HEK293T (cell line): ENCODE measurements at regions not wholly inside any gene's neighbourhood (a gene's known extent, or its start where the extent isn't known, plus 50 kb on each side); places are given as distances from the start of the nearest gene placed in this dataset.

Experiments
- CTCF ChIA-PET: fragments of 350-600 bp; formaldehyde crosslinking; extraction: SDS; loops from one replicate; lab custom pipeline; 2021; ENCODE audit warnings: antibody characterized with exemption, inconsistent platforms; lab: Yijun Ruan, JAX
- POLR2A ChIA-PET: fragments of 350-600 bp; formaldehyde crosslinking; extraction: SDS; loops from one replicate; lab custom pipeline; 2020; ENCODE audit warnings: antibody characterized with exemption, inconsistent platforms; lab: Yijun Ruan, JAX
- DNase-seq: peaks from one replicate; pipeline ENCODE4 v3.0.0; 2012; ENCODE audit warnings: mixed read lengths; ENCODE audit errors: extremely low spot score
- ARNT ChIP-seq: fragments of 450-650 bp; IDR thresholded peaks from 2 replicates; pipeline ENCODE4 v1.6.1; 2017; ENCODE audit warnings: mild to moderate bottlenecking
- BHLHE40 ChIP-seq: fragments of 450-650 bp; IDR thresholded peaks from 2 replicates; pipeline ENCODE4 v1.6.1; 2016; ENCODE audit warnings: mild to moderate bottlenecking, moderate library complexity, borderline replicate concordance
- CTBP1 ChIP-seq: fragments of 450-650 bp; IDR thresholded peaks from 2 replicates; pipeline ENCODE4 v1.6.1; 2016; ENCODE audit warnings: borderline replicate concordance
- ELF4 ChIP-seq: fragments of 450-650 bp; IDR thresholded peaks from 2 replicates; pipeline ENCODE4 v1.6.1; 2017; ENCODE audit warnings: antibody characterized with exemption
- FOXA1 ChIP-seq: fragments of 450-650 bp; IDR thresholded peaks from 2 replicates; pipeline ENCODE4 v1.6.1; 2016; ENCODE audit warnings: mild to moderate bottlenecking
- FOXK2 ChIP-seq: fragments of 450-650 bp; IDR thresholded peaks from 2 replicates; pipeline ENCODE4 v1.6.1; 2016; ENCODE audit warnings: mild to moderate bottlenecking
- FOXM1 ChIP-seq: fragments of 450-650 bp; IDR thresholded peaks from 2 replicates; pipeline ENCODE4 v1.6.1; 2017; ENCODE audit warnings: mild to moderate bottlenecking, borderline replicate concordance
- HDGF ChIP-seq: fragments of 450-650 bp; IDR thresholded peaks from 2 replicates; pipeline ENCODE4 v1.6.1; 2017; ENCODE audit warnings: antibody characterized with exemption, borderline replicate concordance
- L3MBTL2 ChIP-seq: fragments of 450-650 bp; conservative IDR thresholded peaks from 2 replicates; pipeline ENCODE4 v1.6.1; 2016; ENCODE audit warnings: mild to moderate bottlenecking
- LEF1 ChIP-seq: fragments of 450-650 bp; IDR thresholded peaks from 2 replicates; pipeline ENCODE4 v1.6.1; 2017; ENCODE audit warnings: mild to moderate bottlenecking, borderline replicate concordance
- NFRKB ChIP-seq: fragments of 450-650 bp; IDR thresholded peaks from 2 replicates; pipeline ENCODE4 v1.6.1; 2016; ENCODE audit warnings: mild to moderate bottlenecking, moderate library complexity
- PKNOX1 ChIP-seq: fragments of 450-650 bp; IDR thresholded peaks from 2 replicates; pipeline ENCODE4 v1.6.1; 2016
- SP1 ChIP-seq: fragments of 450-650 bp; IDR thresholded peaks from 2 replicates; pipeline ENCODE4 v1.6.1; 2017
- SUZ12 ChIP-seq: fragments of 450-650 bp; IDR thresholded peaks from 2 replicates; pipeline ENCODE4 v1.6.1; 2016; ENCODE audit warnings: mild to moderate bottlenecking
- TARDBP ChIP-seq: fragments of 450-650 bp; IDR thresholded peaks from 2 replicates; pipeline ENCODE4 v1.6.1; 2016
- ZNF384 ChIP-seq: fragments of 450-650 bp; IDR thresholded peaks from 2 replicates; pipeline ENCODE4 v1.6.1; 2016

- DNase-seq: no peak
- POLR2A ChIA-PET: no interaction called here
- CTCF ChIA-PET: no interaction called here
- TF ChIP-seq TARDBP (no peak), L3MBTL2 (no peak), ZNF384 (no peak)
These were observed 262.7 kb downstream of the YTHDC2 start for GRCh38 chr5:113776168-113776567.

- TF ChIP-seq L3MBTL2: no peak
- no peak for TF ChIP-seq FOXA1
- TF ChIP-seq SUZ12: no peak
- TF ChIP-seq TARDBP: no peak
- TF ChIP-seq ARNT: no peak
- TF ChIP-seq FOXK2: no peak
- no peak for TF ChIP-seq BHLHE40
- no peak for TF ChIP-seq NFRKB
- TF ChIP-seq FOXM1: no peak
- TF ChIP-seq ZNF384: no peak
- TF ChIP-seq LEF1: no peak
- no peak for TF ChIP-seq HDGF
- no peak for TF ChIP-seq CTBP1
- TF ChIP-seq ELF4: no peak
- no peak for TF ChIP-seq PKNOX1
- TF ChIP-seq SP1: no peak
- DNase-seq: no peak
- ChIA-PET CTCF (no interaction called here), POLR2A (no interaction called here)
These were observed 263.5 kb downstream of the YTHDC2 start for GRCh38 chr5:113776832-113777525.

GRCh38 chr5:113778147-113778546 lies 264.7 kb downstream of the YTHDC2 start:
- ChIA-PET POLR2A (no interaction called here), CTCF (no interaction called here)
- no peak for TF ChIP-seq HDGF
- TF ChIP-seq CTBP1: no peak
- no peak for TF ChIP-seq L3MBTL2
- no peak for TF ChIP-seq FOXA1
- TF ChIP-seq PKNOX1: no peak
- TF ChIP-seq ARNT: no peak
- TF ChIP-seq ZNF384: no peak
- no peak for TF ChIP-seq BHLHE40
- TF ChIP-seq SP1: no peak
- no peak for TF ChIP-seq FOXK2
- no peak for TF ChIP-seq TARDBP
- DNase-seq: no peak

GRCh38 chr5:113788141-113788655 lies 274.7 kb downstream of the YTHDC2 start:
- no peak for TF ChIP-seq L3MBTL2
- TF ChIP-seq BHLHE40: no peak
- no peak for TF ChIP-seq SP1
- no peak for TF ChIP-seq PKNOX1
- no peak for TF ChIP-seq ZNF384
- no peak for TF ChIP-seq HDGF
- no peak for TF ChIP-seq SUZ12
- TF ChIP-seq TARDBP: no peak
- TF ChIP-seq ELF4: no peak
- TF ChIP-seq NFRKB: no peak
- TF ChIP-seq FOXA1: no peak
- no peak for TF ChIP-seq ARNT
- TF ChIP-seq CTBP1: no peak
- no peak for TF ChIP-seq FOXK2
- ChIA-PET POLR2A (no interaction called here), CTCF (no interaction called here)
- no peak for DNase-seq

- ChIA-PET POLR2A (no interaction called here), CTCF (no interaction called here)
- no peak for TF ChIP-seq ELF4
- TF ChIP-seq ZNF384: no peak
- no peak for TF ChIP-seq SP1
- no peak for TF ChIP-seq FOXM1
- TF ChIP-seq BHLHE40: no peak
- no peak for TF ChIP-seq ARNT
- TF ChIP-seq FOXA1: no peak
- TF ChIP-seq LEF1: no peak
- TF ChIP-seq NFRKB: no peak
- TF ChIP-seq TARDBP: no peak
- no peak for TF ChIP-seq PKNOX1
- TF ChIP-seq HDGF: no peak
- TF ChIP-seq FOXK2: no peak
- TF ChIP-seq SUZ12: no peak
- no peak for TF ChIP-seq L3MBTL2
- TF ChIP-seq CTBP1: no peak
- DNase-seq: no peak
These were observed 276.3 kb downstream of the YTHDC2 start for GRCh38 chr5:113789769-113790168.
